GM18907 (cell line): ENCODE measurements at regions not wholly inside any gene's neighbourhood (a gene's known extent, or its start where the extent isn't known, plus 50 kb on each side); places are given as distances from the start of the nearest gene placed in this dataset.
"Not testable (repeated sequence)": the region's sequence is repeated elsewhere in the genome, so short reads cannot be mapped to it uniquely, and the experiment has no call there.

Experiments used
- ATAC-seq: cut with Tn5 transposase; IDR thresholded peaks from one replicate; pipeline ENCODE4 v1.9.1; 2021; ENCODE audit warnings: mild to moderate bottlenecking, moderate library complexity; ENCODE audit not compliant: unreplicated experiment

DNA sequence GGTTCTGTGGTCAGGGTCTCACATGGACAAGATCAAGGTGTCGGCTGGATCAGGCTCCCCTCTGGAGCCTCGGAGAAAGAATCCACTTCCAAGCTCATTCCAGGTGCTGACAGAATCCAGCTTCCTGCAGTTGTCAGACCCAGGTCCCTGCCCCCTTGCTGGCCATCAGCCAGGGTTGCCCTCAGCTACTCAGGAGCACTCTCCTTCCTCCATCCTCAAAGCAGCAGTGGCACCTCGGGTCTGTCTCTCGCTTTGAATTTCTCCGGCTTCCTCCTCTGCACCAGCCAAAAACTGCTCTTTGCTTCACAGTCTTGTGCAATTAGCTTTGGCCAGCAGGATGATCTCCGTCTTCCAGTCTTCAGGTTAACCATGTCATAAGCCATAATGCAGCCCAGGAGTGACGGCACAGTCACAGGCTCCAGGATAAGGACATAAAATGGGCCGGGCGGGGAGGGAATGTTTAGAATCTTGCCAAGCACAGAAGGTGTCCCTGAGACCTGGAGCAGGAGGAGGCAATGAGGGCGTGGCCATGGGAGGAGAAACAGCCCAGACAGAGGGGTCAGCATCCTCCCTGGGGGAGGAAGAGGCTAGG is 79.4 kb upstream of the SLC25A33 start:
- no peak for ATAC-seq

DNA sequence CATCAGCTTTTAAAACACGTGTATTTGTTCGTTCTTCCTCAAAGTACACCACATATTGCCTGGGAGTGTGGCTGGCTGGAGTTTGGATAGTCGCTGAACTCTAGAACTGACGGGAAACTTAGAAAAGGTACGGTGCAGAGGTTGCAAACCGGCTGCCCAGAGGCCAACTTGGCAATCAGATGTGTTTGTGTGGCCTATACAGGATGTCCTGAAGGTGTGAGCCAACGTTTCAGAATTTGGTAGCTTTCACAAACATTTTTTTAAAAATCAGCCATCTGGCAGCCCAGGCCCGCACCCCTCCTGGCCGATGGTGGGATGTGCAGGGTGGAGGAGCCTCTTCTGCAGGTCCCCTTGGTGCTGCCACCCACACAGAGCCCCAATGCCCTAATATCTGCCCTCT is 73.6 kb upstream of the SLC25A33 start:
- no peak for ATAC-seq

DNA sequence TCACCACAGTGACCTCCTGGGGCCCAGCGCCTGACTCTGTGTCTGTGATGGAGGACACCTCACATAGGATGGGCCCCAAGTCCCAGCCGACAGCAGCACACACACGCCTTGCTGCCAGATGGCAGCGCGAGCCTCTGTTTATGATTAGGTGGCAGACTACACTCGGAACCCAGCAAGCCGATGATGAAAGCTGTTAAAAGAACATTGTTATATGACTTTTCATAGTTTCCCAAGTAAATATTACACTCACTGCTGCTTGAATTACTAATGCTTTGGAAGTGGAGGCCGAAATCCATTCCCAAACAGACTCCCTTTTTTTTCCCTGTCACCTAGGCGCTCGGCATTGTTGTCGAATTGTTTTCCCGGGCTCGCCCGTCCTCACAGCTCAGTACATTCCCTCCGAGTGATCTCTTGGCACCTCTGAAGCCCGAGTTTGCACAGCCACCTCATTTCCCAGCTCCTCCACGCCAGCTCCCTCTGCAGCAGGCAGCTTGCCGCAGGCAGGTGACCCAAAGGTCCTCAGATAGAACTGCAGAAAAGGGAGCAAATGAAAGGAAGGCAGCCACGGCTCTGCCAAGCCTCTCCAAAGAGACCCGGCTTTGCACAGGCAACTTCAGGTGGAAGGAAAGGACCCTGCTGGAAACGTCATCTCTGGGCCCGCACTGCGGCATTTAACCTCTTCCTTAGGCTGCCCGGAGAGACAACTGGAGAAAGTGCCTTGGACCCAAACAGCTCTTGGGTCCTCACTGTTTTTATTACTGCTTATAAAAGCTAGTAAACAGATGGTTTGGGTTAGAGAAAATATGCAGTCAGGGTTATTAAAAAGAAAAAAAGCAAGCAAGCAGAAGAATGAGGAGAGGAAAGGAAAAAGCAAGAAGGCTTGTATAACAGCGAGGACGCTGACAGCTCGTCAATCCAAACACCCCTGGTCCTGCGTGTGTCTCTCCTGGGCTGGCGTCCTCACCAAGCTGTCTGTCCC is 72.2 kb upstream of the SLC25A33 start:
- no peak for ATAC-seq

DNA sequence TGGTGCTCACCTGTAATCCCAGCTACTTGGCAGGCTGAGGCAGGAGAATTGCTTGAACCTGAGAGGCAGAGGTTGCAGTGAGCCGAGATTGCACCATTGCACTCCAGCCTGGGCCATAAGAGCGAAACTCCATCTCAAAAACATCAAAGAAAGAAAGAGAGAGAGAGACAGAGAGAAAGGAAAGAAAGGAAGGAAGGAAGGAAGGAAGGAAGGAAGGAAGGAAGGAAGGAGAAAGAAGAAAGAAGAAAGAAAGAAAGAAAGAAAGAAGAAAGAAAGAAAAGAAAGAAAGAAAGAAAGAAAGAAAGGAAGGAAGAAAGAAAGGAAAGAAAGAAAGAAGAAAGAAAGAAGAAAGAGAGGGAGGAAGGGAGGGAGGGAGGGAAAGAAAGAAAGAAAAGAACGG is 69.4 kb upstream of the SLC25A33 start:
- not testable (repeated sequence) for ATAC-seq

DNA sequence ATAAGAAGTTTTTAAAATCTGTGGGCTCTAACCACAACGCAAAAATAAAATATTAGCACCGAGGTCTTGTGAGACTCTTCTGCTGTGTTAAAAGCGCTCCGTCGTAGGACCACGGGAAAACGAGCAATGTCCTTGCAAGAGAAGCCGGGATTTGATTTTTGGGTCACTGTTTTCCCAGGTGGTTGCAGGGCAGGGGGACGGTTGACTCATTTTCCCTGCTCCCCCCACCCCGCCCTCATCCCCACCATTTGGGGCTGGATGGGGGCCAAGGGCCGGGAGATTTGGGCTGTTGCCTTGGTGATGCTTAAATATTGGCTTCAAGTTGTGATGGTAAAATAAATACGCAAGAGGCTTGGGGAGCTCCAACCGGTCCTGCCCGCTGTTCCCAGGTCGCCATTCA is 67.6 kb upstream of the SLC25A33 start:
- no peak for ATAC-seq

DNA sequence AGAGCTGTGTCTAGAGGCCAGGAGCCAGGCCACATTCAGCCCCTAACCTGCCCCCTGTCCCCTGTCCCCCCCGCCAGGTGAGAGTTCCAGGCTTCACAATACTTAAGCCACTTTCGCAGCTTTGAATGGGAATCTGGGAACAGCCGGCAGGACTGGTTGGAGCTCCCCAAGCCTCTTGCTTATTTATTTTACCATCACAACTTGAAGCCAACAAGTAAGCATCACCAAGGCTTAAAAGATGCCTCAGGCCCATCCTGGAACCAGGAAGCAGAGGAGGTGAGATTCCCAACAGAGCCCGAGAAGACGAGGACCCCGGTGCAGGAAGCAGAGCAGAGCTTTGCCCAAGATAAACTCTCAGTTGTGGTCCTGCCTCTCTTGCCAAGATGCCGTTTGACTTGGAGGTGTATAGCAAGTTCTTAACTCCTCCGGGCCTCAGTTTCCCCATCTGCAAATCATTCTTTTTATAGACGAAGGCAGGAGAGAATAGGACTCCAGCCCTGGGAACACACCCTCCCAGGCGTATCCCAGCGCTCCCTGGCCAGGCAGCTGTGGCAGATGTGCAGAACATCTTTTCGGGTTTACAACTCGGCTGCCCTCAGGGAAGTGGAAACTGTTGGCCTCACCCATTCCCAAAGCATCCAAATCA is 66.8 kb upstream of the SLC25A33 start:
- ATAC-seq = no peak

DNA sequence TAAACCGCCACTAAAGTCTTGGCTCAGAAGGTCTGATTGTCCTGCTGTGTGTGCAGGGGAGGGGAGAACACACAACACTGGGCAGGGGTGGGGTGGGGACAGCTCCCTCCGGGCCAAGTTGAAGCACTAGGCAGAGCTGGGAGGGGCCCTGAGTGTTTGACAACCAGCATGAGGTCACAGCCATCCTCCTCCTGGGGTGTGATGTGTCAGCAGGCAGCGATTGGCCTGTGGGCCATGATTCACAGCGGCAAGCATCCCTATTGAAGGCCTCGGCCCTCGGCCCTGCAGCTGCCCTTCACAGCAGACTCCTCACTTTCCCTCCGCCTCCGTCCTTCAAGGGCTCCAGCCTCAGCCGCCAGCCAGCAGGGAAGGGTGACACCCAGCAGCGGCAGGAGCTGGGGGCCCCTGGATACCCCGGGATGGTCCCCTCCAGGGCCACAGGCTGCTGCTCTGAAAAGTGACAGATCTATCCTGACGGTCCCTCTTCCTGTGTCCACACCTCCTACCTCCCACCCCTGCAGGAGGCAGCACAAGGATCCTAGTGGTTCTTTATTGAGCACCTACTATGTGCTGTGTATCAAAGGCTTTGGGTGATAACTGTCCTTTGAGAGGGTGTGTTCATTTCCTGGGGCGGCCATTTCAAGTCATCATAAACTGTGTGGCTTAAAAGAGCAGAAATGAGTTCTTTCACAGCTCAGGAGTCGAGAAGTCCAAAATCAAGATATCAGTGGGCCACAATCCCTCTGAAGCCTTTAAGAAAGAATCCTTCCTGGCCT is 66.0 kb upstream of the SLC25A33 start:
- ATAC-seq = no peak

DNA sequence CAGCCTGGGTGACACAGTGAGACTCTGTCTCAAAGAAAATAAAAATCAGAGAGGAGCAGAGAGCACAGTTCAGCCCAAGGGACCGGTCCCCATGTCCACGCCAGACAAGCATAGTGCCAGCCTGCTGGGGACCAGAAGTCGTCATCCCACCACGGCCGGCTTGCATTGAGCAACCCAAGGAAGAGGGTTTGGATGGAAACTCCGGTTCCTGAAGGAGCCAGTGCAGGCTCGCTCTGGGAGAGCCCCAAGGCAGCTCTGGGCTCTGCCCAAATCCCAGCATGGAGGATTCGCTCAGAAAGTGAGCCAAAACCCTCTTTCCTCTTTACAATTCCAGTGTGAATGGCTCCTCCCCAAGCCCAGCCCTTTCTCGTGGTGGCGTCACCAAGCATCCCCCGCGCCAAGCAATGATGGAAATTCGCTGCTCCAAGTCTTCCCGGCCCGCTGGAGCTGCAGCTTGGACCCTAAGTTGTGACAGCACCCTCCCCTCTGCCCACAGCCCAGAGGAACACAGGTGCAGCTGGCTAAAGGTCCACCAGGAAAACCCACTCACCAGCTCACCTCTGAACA is 64.1 kb upstream of the SLC25A33 start:
- no peak for ATAC-seq

DNA sequence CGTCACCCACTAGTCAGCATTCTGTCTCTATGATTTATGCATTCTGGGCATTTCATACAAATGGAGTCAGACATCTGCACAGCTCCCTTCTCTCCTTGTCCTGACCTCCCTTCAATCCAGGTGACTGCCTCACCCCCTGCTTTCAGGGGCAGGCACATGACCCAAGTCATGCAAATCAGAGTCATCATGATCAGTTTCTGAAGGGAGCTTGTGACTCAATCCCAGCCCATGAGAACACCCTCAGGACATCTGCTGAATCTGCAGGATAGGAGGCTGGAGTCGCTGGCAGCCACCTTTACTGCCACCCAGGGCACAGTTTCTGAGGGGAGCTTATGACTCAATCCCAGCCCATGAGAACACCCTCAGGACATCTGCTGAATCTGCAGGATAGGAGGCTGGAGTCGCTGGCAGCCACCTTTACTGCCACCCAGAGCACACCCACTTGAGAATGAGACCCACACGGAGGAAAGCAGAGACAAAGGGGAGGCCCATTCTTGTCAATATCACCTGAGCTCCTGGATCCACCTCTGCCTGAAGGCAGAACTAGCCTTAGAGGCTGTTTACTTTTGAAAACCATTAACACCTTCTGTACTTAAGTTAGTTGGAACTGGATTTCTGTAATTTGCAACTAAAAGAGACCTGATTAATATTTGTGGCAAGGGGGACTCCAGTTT is 62.3 kb upstream of the SLC25A33 start:
- no peak for ATAC-seq

DNA sequence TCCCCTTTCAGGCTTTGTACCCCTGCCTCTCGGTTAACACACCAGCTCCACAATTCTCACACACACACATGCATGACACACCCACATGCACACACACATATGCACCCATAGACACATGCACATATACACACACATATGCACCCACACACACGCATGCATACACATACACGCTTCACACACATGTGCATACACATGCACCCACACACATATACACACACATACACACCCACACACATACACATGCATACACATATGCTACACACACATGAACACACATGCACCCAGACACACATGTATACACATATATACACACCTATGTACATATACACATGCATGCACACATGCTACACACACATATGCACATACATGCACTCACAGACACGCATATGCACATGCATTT is 61.7 kb upstream of the SLC25A33 start:
- no peak for ATAC-seq

DNA sequence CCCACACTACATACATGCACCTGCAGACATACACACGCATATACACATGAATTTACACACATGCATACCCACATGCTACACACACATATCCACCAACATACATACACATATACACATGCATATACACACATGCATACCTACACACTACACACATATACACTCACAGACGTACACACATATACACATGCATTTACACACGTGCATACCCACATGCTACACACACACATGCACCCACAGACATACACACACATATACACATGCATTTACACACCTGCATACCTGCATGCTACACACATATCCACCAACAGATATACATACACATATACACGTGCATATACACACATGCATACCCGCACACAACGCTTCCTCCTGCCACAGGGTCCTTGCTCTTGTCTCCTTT is 61.2 kb upstream of the SLC25A33 start:
- ATAC-seq = no peak

DNA sequence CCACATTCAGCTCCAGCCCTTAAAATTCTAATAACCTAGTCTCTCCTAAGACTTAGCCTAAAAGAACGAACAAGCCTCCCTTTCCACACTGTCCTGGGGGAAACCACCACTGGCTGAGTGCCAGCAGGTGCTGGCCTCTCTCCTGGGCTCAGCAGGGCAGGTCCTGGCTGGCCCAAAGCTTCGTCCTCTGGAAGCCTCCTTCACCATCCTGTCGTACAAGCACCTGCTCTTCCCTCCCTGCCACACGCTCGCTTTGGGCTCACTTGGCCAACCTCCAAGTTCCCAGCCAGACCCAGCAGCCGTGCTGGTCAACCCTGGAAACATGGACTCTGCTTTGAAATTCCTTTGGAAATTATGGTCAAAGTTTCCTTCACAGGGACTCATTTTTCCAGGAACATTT is 58.2 kb upstream of the SLC25A33 start:
- ATAC-seq = no peak

DNA sequence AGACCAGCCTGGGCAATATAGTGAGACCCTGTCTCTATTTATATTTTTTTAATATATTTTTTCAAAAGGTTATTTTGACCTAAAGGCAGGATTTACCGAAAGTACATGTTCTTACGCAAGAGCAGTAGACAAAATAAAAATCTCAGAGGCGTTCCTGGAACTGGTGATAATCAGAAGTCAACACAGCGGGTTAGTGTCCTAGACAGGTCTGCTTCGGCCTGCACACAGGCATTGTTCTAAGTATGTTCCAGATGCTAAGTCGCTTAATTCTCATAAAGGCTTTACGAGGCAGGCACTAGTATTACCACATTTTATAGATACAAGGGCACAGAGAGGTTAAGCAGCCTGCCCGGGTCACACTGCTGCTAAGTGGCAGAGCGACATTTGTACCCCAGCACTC is 56.9 kb upstream of the SLC25A33 start:
- ATAC-seq = no peak

DNA sequence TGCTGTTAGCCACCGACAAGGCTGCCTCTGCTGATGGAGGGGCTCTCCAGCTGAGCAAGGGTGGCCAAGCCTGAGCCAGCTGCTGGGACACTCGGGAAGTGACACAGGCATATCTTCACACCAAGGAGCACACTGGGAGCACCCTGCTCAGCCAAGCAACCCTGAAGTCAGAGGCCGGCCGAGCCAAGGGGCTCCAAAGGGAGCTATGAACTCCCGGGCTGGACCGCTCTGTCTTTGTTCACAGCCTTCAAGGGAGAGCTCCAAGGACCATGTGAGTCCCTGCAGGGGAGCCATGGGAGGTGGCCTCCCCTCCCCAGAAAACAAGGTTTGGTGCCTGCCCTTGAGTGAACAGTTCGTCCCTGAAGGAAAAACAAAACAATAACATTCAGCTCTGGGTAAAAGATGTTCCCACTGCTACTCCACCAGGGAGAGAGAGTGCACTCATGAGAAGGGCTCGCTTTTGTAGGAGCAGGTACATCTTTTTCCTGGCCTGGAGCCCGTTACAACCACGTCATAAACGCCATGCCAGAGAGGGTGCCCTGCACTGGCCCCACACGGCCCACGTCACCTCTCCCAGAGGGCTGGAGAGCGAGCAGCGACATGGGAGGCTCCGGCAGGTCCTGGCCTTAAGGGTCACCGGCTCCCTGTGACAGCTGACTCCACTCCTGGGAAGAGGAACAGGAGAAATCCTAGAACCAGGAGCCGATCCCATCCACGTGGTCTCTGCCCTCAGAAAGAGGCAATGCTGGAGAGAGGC is 56.3 kb upstream of the SLC25A33 start:
- ATAC-seq = no peak

DNA sequence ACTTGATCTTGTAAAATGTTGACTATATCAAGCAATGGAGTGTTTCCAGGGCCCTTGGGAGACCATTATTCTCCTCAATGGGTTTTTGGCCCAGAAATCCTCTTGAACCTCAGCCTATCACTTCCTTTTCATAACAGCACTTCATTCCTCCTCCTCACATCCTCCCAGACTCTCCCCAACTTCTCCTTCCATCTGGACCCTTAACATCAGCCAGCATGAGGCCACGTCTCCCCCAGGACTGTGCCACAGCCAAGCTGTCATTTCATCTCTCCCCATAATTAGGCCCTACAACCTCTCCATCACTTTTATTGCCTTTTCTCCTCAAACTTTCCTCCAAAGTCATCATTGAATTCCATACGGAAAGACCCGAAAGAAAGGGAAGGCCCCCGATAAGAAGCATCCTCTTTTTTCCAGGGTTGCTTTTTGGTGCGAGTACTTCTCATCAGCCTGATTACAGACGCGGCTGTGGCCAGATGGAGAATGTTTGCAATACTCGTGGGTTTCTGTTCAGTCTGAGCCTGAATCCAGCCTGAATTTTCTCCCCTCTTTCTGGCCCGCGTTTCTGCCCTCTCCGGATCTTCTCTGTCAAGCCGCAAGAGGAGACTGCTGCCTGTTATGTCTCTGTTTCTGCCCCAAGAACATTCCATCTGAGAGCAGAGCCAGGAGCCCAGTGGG is 52.7 kb upstream of the SLC25A33 start:
- no peak for ATAC-seq
